GM18511 (cell line): ENCODE measurements at regions not wholly inside any gene's neighbourhood (a gene's known extent, or its start where the extent isn't known, plus 50 kb on each side); places are given as distances from the start of the nearest gene placed in this dataset.
"Not testable (repeated sequence)": the region's sequence is repeated elsewhere in the genome, so short reads cannot be mapped to it uniquely, and the experiment has no call there.

Experiments
- ATAC-seq: cut with Tn5 transposase; IDR thresholded peaks from one replicate; pipeline ENCODE4 v1.9.1; 2021; ENCODE audit warnings: mild to moderate bottlenecking, moderate library complexity; ENCODE audit not compliant: unreplicated experiment

- ATAC-seq, result no peak
Measured at GRCh38 chr1:171397851-171398469, 84.0 kb downstream of the FMO4 start.

- ATAC-seq, result no peak
Measured at GRCh38 chr1:171403393-171403792, 81.9 kb upstream of the PRRC2C start.

GRCh38 chr1:171405391-171405714 is 80.0 kb upstream of the PRRC2C start:
- no peak for ATAC-seq

GRCh38 chr1:171413557-171413956 is 71.8 kb upstream of the PRRC2C start:
- ATAC-seq, result not testable (repeated sequence)

DNA sequence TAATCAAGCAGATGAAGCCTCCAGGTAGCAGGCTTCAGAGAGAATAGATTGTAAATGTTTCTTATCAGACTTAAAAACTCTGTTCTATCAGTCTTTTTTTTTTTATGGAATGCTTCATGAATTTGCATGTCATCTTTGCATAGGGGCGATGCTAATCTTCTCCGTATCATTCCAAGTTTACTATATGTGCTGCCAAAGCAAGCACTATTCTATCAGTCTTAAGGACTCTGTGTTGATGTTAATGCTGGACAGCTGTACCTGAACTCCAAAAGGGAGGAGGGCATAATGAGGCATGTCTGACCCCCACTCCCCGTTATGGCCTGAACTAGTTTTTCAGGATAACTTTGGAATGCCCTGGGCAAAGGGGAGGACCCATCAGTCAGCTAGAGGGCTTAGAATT is 66.8 kb upstream of the PRRC2C start:
- no peak for ATAC-seq

- peak; percentile 67 for ATAC-seq
Measured at GRCh38 chr1:171420810-171421209, 64.5 kb upstream of the PRRC2C start.

GRCh38 chr1:171421413-171422020 is 63.8 kb upstream of the PRRC2C start:
- no peak for ATAC-seq

- ATAC-seq, result no peak
Measured at GRCh38 chr1:171422511-171422910, 62.8 kb upstream of the PRRC2C start.

GRCh38 chr1:171424494-171424893 is 60.8 kb upstream of the PRRC2C start:
- ATAC-seq, result no peak

DNA sequence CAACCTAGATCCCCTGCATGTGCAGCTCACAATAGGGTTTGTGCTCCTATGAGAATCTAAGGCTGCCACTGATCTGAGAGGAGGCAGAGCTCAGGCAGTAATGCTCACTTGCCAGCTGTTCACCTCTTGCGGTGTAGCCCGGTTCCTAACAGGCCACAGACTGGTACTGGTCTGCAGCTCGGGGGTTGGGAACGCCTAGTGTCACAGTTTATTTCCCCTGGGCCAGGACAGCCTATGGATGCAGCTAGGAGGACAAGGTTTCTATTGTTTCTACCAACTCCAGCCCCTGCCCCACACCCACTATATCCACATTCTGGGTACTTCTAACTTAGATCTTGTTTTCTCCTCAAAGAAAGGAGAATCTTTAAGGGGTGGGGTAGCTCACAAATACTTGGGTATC is 58.7 kb upstream of the PRRC2C start:
- no peak for ATAC-seq

GRCh38 chr1:171427852-171428471 is 57.4 kb upstream of the PRRC2C start:
- ATAC-seq, result no peak

DNA sequence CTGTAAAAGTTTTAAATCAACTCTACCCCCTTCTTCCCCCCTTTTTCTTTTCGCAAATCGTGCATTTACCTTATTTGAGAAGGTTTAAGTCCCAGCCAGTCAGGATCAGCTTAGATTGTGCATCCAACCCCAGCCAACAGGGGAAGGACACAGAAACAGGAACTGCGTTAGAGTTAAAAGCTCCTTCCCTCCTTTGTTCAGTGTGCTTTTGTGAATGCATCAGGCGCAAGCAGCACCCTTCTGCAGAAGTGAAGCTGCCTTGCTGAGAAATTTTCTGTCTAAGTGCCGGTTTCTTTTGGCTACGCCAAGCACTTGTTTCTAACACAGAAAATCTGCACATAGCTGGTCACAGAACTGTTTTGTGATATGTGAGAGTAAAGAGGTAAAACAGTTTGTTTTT is 56.2 kb upstream of the PRRC2C start:
- no peak for ATAC-seq

DNA sequence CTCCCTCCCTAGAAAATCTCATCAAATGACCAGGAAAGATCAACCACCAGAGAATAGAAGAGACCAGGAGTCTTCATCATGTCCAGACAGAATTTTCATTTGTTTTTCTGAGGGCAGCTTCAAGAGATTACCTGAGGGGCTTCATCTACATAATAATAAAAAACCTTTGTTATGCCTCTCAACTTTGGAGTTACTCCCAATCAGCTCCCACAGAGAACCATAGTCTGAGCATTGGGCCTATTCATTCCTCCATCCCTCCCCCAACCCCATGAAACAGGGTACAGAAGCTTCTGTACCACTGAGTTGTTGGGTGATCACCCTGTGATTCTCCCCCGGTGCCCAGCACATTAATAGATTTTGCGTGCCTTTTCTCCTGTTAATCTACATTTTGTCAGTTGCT is 53.3 kb upstream of the PRRC2C start:
- ATAC-seq, result no peak

DNA sequence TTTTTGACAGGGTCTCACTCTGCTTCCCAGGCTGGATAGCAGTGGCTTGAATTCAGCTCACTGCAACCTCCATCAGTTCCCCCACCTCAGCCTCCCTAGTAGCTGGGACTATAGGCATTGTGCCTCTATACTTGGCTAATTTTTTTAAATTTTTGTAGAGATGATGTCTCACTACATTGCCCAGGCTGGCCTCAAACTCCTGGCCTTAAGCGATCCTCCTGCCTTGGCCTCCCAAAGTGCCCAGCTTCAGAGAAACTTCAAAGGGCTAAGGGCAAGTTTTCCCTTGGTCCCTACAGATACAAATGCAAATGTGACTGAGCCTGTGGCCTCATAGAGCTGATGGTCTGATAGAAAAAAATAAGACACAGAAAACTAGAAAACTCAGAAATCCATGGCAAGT is 52.9 kb upstream of the PRRC2C start:
- no peak for ATAC-seq

GRCh38 chr1:171433451-171433850 is 51.9 kb upstream of the PRRC2C start:
- ATAC-seq, result no peak

- ATAC-seq, result no peak
Measured at GRCh38 chr1:171434717-171435346, 50.5 kb upstream of the PRRC2C start.
